BJ (cell line): ENCODE measurements at regions not wholly inside any gene's neighbourhood (a gene's known extent, or its start where the extent isn't known, plus 50 kb on each side); places are given as distances from the start of the nearest gene placed in this dataset.

Source experiments
- CTCF ChIA-PET: fragments of 350-600 bp; formaldehyde crosslinking; extraction: SDS; loops from one replicate; lab custom pipeline; 2021; ENCODE audit warnings: antibody characterized with exemption, inconsistent platforms; lab: Yijun Ruan, JAX
- POLR2A ChIA-PET: fragments of 300-600 bp; sonication (Branson Sonifier 250); formaldehyde crosslinking; extraction: SDS; loops from one replicate; lab custom pipeline; 2021; ENCODE audit warnings: antibody characterized with exemption; lab: Charles Lee
- DNase-seq: peaks from one replicate; pipeline ENCODE4 v3.0.0-alpha.2; 2011; ENCODE audit warnings: low read depth
- H3K27me3 ChIP-seq: 2 replicates; pipeline ENCODE4 v1.6.0; 2011; ENCODE audit warnings: low read length; ENCODE audit not compliant: control insufficient read depth, insufficient read depth
- H3K36me3 ChIP-seq: 2 replicates; pipeline ENCODE4 v1.5.1; 2011; ENCODE audit warnings: low read length; ENCODE audit not compliant: control insufficient read depth, insufficient read depth
- H3K4me3 ChIP-seq: 2 replicates; pipeline ENCODE4 v1.5.1; 2011; ENCODE audit warnings: low read depth, mild to moderate bottlenecking, control low read depth, low read length
- CTCF ChIP-seq: IDR thresholded peaks from 2 replicates; pipeline ENCODE4 v1.5.1; 2011; ENCODE audit warnings: low read depth, mild to moderate bottlenecking, control low read depth, inconsistent platforms, low read length, moderate library complexity; ENCODE audit not compliant: insufficient read depth

- CTCF ChIA-PET, result no interaction called here
- TF ChIP-seq CTCF, result no peak
Measured at GRCh38 chr1:170354690-170355089, 177.3 kb upstream of the GORAB start.

GRCh38 chr1:170355267-170355801, 176.6 kb upstream of the GORAB start:
- no peak for DNase-seq
- H3K27me3 ChIP-seq, result no peaks in the 10 kb centered on the region
- no peak overlapping the region for H3K4me3 ChIP-seq
- POLR2A ChIA-PET, result no interaction called here
- no peak for TF ChIP-seq CTCF
- CTCF ChIA-PET, result no interaction called here
- H3K36me3 ChIP-seq, result no peaks in the 10 kb centered on the region

More at GRCh38 chr1:170354690-170355089, 177.3 kb upstream of the GORAB start:
- H3K36me3 ChIP-seq, result no peaks in the 10 kb centered on the region
- POLR2A ChIA-PET, result no interaction called here
- no peaks in the 10 kb centered on the region for H3K27me3 ChIP-seq
- DNase-seq, result no peak
- H3K4me3 ChIP-seq, result no peak overlapping the region

GRCh38 chr1:170356585-170356984, 175.4 kb upstream of the GORAB start:
- ChIA-PET CTCF (no interaction called here), POLR2A (no interaction called here)
- no peak for DNase-seq
- Histone ChIP-seq H3K4me3 (no peak overlapping the region), H3K36me3 (no peaks in the 10 kb centered on the region), H3K27me3 (no peaks in the 10 kb centered on the region)
- no peak for TF ChIP-seq CTCF

GRCh38 chr1:170357750-170358149, 174.2 kb upstream of the GORAB start:
- Histone ChIP-seq H3K36me3 (no peaks in the 10 kb centered on the region), H3K27me3 (no peaks in the 10 kb centered on the region), H3K4me3 (no peak overlapping the region)
- ChIA-PET CTCF (no interaction called here), POLR2A (no interaction called here)
- no peak for DNase-seq
- TF ChIP-seq CTCF, result no peak

- no peak overlapping the region for H3K4me3 ChIP-seq
- ChIA-PET CTCF (interaction anchor here (1.1 kb wide), 1 partner anchor 46 kb away, joined by 3 read pairs; no protein-coding TSS in a partner anchor), POLR2A (no interaction called here)
- H3K36me3 ChIP-seq, result no peaks in the 10 kb centered on the region
- no peak for DNase-seq
- H3K27me3 ChIP-seq, result no peaks in the 10 kb centered on the region
- no peak for TF ChIP-seq CTCF
Measured at GRCh38 chr1:170360601-170361000, 171.4 kb upstream of the GORAB start.
